PC-9 (cell line): ENCODE measurements at regions not wholly inside any gene's neighbourhood (a gene's known extent, or its start where the extent isn't known, plus 50 kb on each side); places are given as distances from the start of the nearest gene placed in this dataset.

Source experiments
- BruUV-seq: library from RNA; stranded (reverse); fragments of 400-500 nt; replicated peaks from 2 replicates; lab custom pipeline; 2021; lab: Mats Ljungman, UMichigan
- CTCF ChIA-PET: fragments of 300-600 bp; sonication (Branson Sonifier 250); formaldehyde crosslinking; loops from one replicate; lab custom pipeline; 2022; ENCODE audit warnings: antibody characterized with exemption; lab: Charles Lee
- POLR2A ChIA-PET: fragments of 300-600 bp; sonication (Branson Sonifier 250); formaldehyde crosslinking; loops from one replicate; lab custom pipeline; 2022; ENCODE audit warnings: antibody characterized with exemption; ENCODE audit not compliant: unreplicated experiment; lab: Charles Lee
- DNase-seq, 2 experiments: peaks; one replicate each; pipeline versions ENCODE4 v3.0.0 to v3.0.0-alpha.2; 2015 to 2022; ENCODE audit warnings: mixed read lengths in 1 of 2
- H2AFZ ChIP-seq: fragments of 200-600 bp; sonication (generic); 2 replicates; pipeline ENCODE4 v1.8.1; 2017; ENCODE audit warnings: antibody characterized with exemption
- H3F3A ChIP-seq: fragments of 200-600 bp; sonication (generic); 2 replicates; pipeline ENCODE4 v1.8.1; 2017; ENCODE audit warnings: antibody characterized with exemption, mild to moderate bottlenecking, low read depth; ENCODE audit not compliant: insufficient read depth
- H3K27ac ChIP-seq: fragments of 200-600 bp; sonication (generic); 2 replicates; pipeline ENCODE4 v1.6.1; 2016; ENCODE audit warnings: mixed run types
- H3K27me3 ChIP-seq: fragments of 200-600 bp; sonication (generic); 2 replicates; pipeline ENCODE4 v1.6.1; 2016; ENCODE audit warnings: low read depth, mixed run types; ENCODE audit not compliant: insufficient read depth
- H3K36me3 ChIP-seq: fragments of 200-600 bp; sonication (generic); 2 replicates; pipeline ENCODE4 v1.6.1; 2016; ENCODE audit warnings: low read depth, mixed run types
- H3K4me1 ChIP-seq: fragments of 200-600 bp; sonication (generic); replicated peaks from 2 replicates; pipeline ENCODE4 v1.6.1; 2016; ENCODE audit warnings: mixed run types; ENCODE audit not compliant: insufficient read depth
- H3K4me2 ChIP-seq: fragments of 200-600 bp; sonication (generic); 2 replicates; pipeline ENCODE4 v1.6.1; 2017; ENCODE audit warnings: mixed run types
- H3K4me3 ChIP-seq: fragments of 200-600 bp; sonication (generic); 2 replicates; pipeline ENCODE4 v1.6.1; 2016; ENCODE audit warnings: mixed run types
- H3K79me2 ChIP-seq: fragments of 200-600 bp; sonication (generic); 2 replicates; pipeline ENCODE4 v1.6.1; 2017; ENCODE audit warnings: low read depth, mixed run types
- H3K9me2 ChIP-seq: fragments of 200-600 bp; sonication (generic); 2 replicates; pipeline ENCODE4 v1.8.1; 2017; ENCODE audit warnings: mild to moderate bottlenecking; ENCODE audit not compliant: insufficient read depth
- H3K9me3 ChIP-seq: fragments of 200-600 bp; sonication (generic); 2 replicates; pipeline ENCODE4 v1.8.1; 2016; ENCODE audit warnings: low read depth; ENCODE audit not compliant: insufficient read depth
- H4K20me1 ChIP-seq: fragments of 200-600 bp; sonication (generic); 2 replicates; pipeline ENCODE4 v1.8.1; 2017; ENCODE audit not compliant: insufficient read depth
- CTCF ChIP-seq: fragments of 200-600 bp; sonication (generic); conservative IDR thresholded peaks from 2 replicates; pipeline ENCODE4 v1.6.1; 2017; ENCODE audit warnings: mixed run types, antibody characterized with exemption, mild to moderate bottlenecking, moderate library complexity
- EZH2 ChIP-seq: fragments of 200-600 bp; sonication (generic); IDR thresholded peaks from 2 replicates; pipeline ENCODE4 v1.8.0; 2017; ENCODE audit warnings: antibody characterized with exemption, low read depth
- intact Hi-C: fragments of 100-400 bp; cut with micrococcal nuclease; formaldehyde crosslinking; loops from one replicate; pipeline ENCODE4 v1.10.0; 2022; ENCODE audit not compliant: unreplicated experiment

GRCh38 chr2:19288291-19288690 lies 70.1 kb downstream of the OSR1 start:
- POLR2A ChIA-PET = no interaction called here
- no peak overlapping the region for H3K4me2 ChIP-seq
- H3K4me3 ChIP-seq = no peak overlapping the region
- H3F3A ChIP-seq = no peaks in the 10 kb centered on the region; the same call in 1 of the 2 replicates
- H3K9me3 ChIP-seq = no peaks in the 10 kb centered on the region
- no peak for DNase-seq
- H3K36me3 ChIP-seq = no peaks in the 10 kb centered on the region
- H3K4me1 ChIP-seq = no peaks in the 10 kb centered on the region
- H4K20me1 ChIP-seq = no peaks in the 10 kb centered on the region
- H3K27me3 ChIP-seq = no peaks in the 10 kb centered on the region
- no peaks in the 10 kb centered on the region for H3K79me2 ChIP-seq
- TF ChIP-seq CTCF = no peak
- H3K9me2 ChIP-seq = no peaks in the 10 kb centered on the region
- BruUV-seq = no TSS peak
- H2AFZ ChIP-seq = no peak overlapping the region
- no peak overlapping the region for H3K27ac ChIP-seq
- CTCF ChIA-PET = no interaction called here
- intact Hi-C loops = no loop called here

GRCh38 chr2:19287324-19287723 lies 71.1 kb downstream of the OSR1 start:
- CTCF ChIA-PET = no interaction called here
- Histone ChIP-seq H3K27ac (no peak overlapping the region), H3F3A (no peaks in the 10 kb centered on the region), H3K4me2 (no peak overlapping the region), H2AFZ (no peak overlapping the region), H3K4me3 (no peak overlapping the region), H3K79me2 (no peaks in the 10 kb centered on the region), H3K4me1 (no peaks in the 10 kb centered on the region), H4K20me1 (no peaks in the 10 kb centered on the region), H3K27me3 (no peaks in the 10 kb centered on the region), H3K36me3 (no peaks in the 10 kb centered on the region), H3K9me2 (no peaks in the 10 kb centered on the region), H3K9me3 (no peaks in the 10 kb centered on the region)
- DNase-seq = no peak
- POLR2A ChIA-PET = no interaction called here
- intact Hi-C loops = no loop called here
- no TSS peak for BruUV-seq
- TF ChIP-seq CTCF = no peak

GRCh38 chr2:19282305-19282704 lies 76.1 kb downstream of the OSR1 start:
- no peak overlapping the region for H3K4me2 ChIP-seq
- H3K4me3 ChIP-seq = no peak overlapping the region
- no peak for TF ChIP-seq CTCF
- TF ChIP-seq EZH2 = no peak
- H3K4me1 ChIP-seq = no peaks in the 10 kb centered on the region
- ChIA-PET CTCF (interaction anchor here (0.5 kb wide), 1 partner anchor 464 kb away, joined by 3 read pairs; no protein-coding TSS in a partner anchor), POLR2A (no interaction called here)
- no peak overlapping the region for H3K27ac ChIP-seq
- intact Hi-C loops = no loop called here
- H3K36me3 ChIP-seq = no peaks in the 10 kb centered on the region
- H4K20me1 ChIP-seq = no peaks in the 10 kb centered on the region
- no peaks in the 10 kb centered on the region for H3K9me3 ChIP-seq
- no peak for DNase-seq
- H3F3A ChIP-seq = no peaks in the 10 kb centered on the region
- no peaks in the 10 kb centered on the region for H3K79me2 ChIP-seq
- no peak overlapping the region for H2AFZ ChIP-seq
- H3K9me2 ChIP-seq = no peaks in the 10 kb centered on the region
- H3K27me3 ChIP-seq = no peaks in the 10 kb centered on the region
- no TSS peak for BruUV-seq
